ENCODE measurements at regions not wholly inside any gene's neighbourhood (a gene's known extent, or its start where the extent isn't known, plus 50 kb on each side); places are given as distances from the start of the nearest gene placed in this dataset.

- ChIA-PET CTCF (no interaction called here), POLR2A (no interaction called here)
- H3K9me2 ChIP-seq, result no peaks in the 10 kb centered on the region
- DNase-seq, result no peak
- TF ChIP-seq GABPA (IDR thresholded peaks at IDR 0.05; ENCODE audit: low read depth), result no peak
- TF ChIP-seq MXI1 (IDR thresholded peaks at IDR 0.05; ENCODE audit: low read depth, low read length), result no peak
- no peak for TF ChIP-seq SIN3A (IDR thresholded peaks at IDR 0.05; ENCODE audit: borderline replicate concordance, low read depth, low read length)
- no peak for TF ChIP-seq CTCF (IDR thresholded peaks at IDR 0.05)
- TF ChIP-seq POLR2AphosphoS5 (IDR thresholded peaks at IDR 0.05; ENCODE audit: low read depth, low read length), result no peak
- no peak for TF ChIP-seq RXRA (IDR thresholded peaks at IDR 0.05; ENCODE audit: borderline replicate concordance, low read depth)
- TF ChIP-seq RCOR1 (IDR thresholded peaks at IDR 0.05; ENCODE audit: low read length), result no peak
- no peak for TF ChIP-seq CHD2 (IDR thresholded peaks at IDR 0.05; ENCODE audit: low read length, partially characterized antibody)
- 28% methylated on average over 2 of the region's 2 CpGs for WGBS (ENCODE audit: low lambda C conversion rate)
- H2AFZ ChIP-seq (ENCODE audit: low read depth), result no peak overlapping the region
- H3K4me2 ChIP-seq, result no peak overlapping the region
- H3F3A ChIP-seq (replicated peaks; ENCODE audit: insufficient read depth), result no peaks in the 10 kb centered on the region
- no peaks in the 10 kb centered on the region for H3K9me3 ChIP-seq
- no peaks in the 10 kb centered on the region for H3K36me3 ChIP-seq (replicated peaks in 1 of 2; ENCODE audit: control insufficient read depth in 1 of 2, insufficient read depth in 2 of 2, low read length in 1 of 2)
- no peak overlapping the region; a peak in 1 of 4 replicates for H3K4me3 ChIP-seq (ENCODE audit: low read depth in 2 of 2, low read length in 1 of 2)
- no peaks in the 10 kb centered on the region for H3K79me2 ChIP-seq (ENCODE audit: insufficient read depth)
- H3K4me1 ChIP-seq (ENCODE audit: control insufficient read depth in 1 of 2, insufficient read depth in 2 of 2, low read depth in 1 of 2, low read length in 1 of 2), result peaks cover 0 to 10% of the 10 kb centered on the region in 2 experiments; a peak in 1 of 4 replicates
- no peaks in the 10 kb centered on the region for H4K20me1 ChIP-seq (ENCODE audit: insufficient read depth)
- no peak overlapping the region for H3K9ac ChIP-seq
- no peak overlapping the region for H3K27ac ChIP-seq (ENCODE audit: low read depth in 2 of 2, low read length in 1 of 2)
- H3K27me3 ChIP-seq (ENCODE audit: insufficient read depth), result no peaks in the 10 kb centered on the region
These were observed 220.5 kb upstream of the CADM1 start for GRCh38 chr11:115724666-115725065.

- no peaks in the 10 kb centered on the region for H3K79me2 ChIP-seq (ENCODE audit: insufficient read depth)
- 39% methylated on average over 4 of the region's 4 CpGs for WGBS (ENCODE audit: low lambda C conversion rate)
- peaks cover 0 to 4% of the 10 kb centered on the region in 2 experiments; a peak in 1 of 4 replicates for H3K4me1 ChIP-seq (ENCODE audit: control insufficient read depth in 1 of 2, insufficient read depth in 2 of 2, low read depth in 1 of 2, low read length in 1 of 2)
- H3K4me2 ChIP-seq, result no peak overlapping the region
- no peak overlapping the region for H3K4me3 ChIP-seq (ENCODE audit: low read depth in 2 of 2, low read length in 1 of 2)
- no peak overlapping the region for H3K9ac ChIP-seq
- no peak for DNase-seq
- H4K20me1 ChIP-seq (ENCODE audit: insufficient read depth), result no peaks in the 10 kb centered on the region
- no peaks in the 10 kb centered on the region for H3K27me3 ChIP-seq (ENCODE audit: insufficient read depth)
- no peak overlapping the region for H3K27ac ChIP-seq (ENCODE audit: low read depth in 2 of 2, low read length in 1 of 2)
- H3K9me3 ChIP-seq, result no peaks in the 10 kb centered on the region
- no peaks in the 10 kb centered on the region for H3K9me2 ChIP-seq
- no peaks in the 10 kb centered on the region for H3F3A ChIP-seq (replicated peaks; ENCODE audit: insufficient read depth)
- H2AFZ ChIP-seq (ENCODE audit: low read depth), result no peak overlapping the region
- CTCF ChIA-PET, result interaction anchor here (0.7 to 2.0 kb wide), 3 partner anchors 10 to 342 kb away, joined by 3 to 5 read pairs (median 3); no protein-coding TSS in a partner anchor
- TF ChIP-seq NFIC (IDR thresholded peaks at IDR 0.05; ENCODE audit: borderline replicate concordance) (no peak), GABPA (IDR thresholded peaks at IDR 0.05; ENCODE audit: low read depth) (no peak), IRF3 (IDR thresholded peaks at IDR 0.05; ENCODE audit: low read depth, low read length) (no peak), CTCF (IDR thresholded peaks at IDR 0.05) (no peak)
- H3K36me3 ChIP-seq (replicated peaks in 1 of 2; ENCODE audit: control insufficient read depth in 1 of 2, insufficient read depth in 2 of 2, low read length in 1 of 2), result no peaks in the 10 kb centered on the region
- POLR2A ChIA-PET, result no interaction called here
These were observed 218.5 kb upstream of the CADM1 start for GRCh38 chr11:115722711-115723110.

Data from SK-N-SH (cell line).